HG02759 (cell line): ENCODE measurements at regions not wholly inside any gene's neighbourhood (a gene's known extent, or its start where the extent isn't known, plus 50 kb on each side); places are given as distances from the start of the nearest gene placed in this dataset.
"Not testable (repeated sequence)": the region's sequence is repeated elsewhere in the genome, so short reads cannot be mapped to it uniquely, and the experiment has no call there.

Source experiments
- ATAC-seq: cut with Tn5 transposase; IDR thresholded peaks from one replicate; pipeline ENCODE4 v1.9.1; 2021; ENCODE audit warnings: mild to moderate bottlenecking, moderate library complexity; ENCODE audit not compliant: unreplicated experiment

DNA sequence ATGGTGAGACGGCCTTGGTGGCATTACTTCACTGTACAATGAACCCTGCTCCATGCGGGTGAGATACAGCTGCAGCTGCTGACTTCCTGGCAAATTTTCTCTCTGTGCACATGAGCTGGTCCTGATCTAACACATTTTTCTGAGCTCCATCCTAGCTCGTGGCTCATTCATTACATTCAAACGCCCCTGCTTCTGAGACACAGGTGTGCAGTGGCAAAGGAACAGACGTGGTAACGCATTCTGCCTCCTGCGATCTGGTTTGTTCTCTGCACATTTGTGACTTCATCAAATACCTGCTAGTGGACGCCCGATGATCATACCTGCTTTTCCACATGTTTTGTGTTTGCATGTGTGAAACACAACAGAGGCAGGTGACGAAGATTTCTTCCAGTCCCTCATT is 189.6 kb upstream of the PDE10A start:
- no peak for ATAC-seq

DNA sequence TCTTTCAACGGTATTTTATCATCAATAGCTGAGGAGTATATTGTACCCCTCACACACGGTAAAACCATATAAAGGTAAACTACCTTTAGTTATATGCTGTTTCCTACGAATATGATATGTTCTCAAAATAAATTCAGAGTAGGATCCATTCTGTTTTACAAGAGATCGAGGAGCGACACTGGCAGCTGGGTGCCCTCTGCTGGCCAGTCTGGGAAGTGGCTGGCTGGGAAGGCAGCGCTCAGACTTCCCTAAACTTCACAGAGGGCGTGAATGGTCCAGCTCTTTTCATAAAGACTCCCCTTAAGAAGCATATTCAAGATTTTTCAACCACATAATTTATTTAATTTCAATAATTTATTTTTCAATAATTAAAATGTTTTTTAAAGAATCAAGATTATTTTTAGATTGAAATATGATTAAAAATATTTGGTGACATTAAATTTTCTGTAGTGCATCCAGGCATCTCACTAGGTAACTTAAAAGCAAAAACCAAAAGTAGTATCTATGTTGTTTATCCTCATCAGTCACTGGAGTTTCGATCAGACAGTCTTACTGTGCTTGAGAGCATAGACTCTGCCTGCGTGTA is 187.5 kb upstream of the PDE10A start:
- peak; percentile 91 for ATAC-seq

DNA sequence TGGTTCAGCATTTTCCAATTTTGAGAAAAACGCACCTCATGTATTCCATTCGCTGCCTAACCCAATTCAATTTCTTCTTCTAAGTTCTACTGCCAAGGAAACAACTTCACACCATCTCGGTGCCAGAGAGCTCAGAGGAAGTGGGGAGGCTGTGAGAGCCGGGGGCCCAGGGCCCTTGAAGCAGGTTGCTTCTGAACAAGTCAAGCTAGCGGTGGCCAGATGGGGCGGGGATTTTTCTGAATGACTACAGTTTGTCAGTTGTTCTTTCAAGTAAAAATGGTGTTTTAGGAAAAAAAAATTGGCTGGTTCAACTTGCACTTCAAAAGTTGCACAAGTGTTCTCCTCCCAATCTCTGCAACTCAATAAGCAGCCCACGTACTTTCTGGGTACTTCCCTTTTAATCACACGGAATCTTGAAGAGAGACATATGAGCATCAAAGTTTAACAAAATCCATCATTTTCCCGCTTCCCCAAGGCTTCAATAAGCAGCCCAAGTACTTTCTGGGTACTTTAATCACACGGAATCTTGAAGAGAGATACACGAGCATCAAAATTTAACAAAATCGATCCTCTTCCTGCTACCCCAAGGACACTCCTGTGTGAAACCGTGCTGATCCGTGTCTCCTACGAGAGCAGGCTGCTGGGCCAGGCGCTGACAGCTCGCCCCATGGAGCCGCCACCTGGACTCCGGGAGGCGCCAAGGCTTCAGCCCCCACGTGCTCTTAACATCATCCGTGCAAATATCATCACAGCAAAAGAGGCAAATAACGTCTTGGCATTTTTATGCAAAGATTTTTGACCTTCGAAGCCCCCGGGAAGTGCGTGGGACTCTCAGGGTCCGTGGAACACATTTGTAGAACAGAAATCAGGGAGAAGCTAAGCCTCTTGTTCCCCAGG is 186.7 kb upstream of the PDE10A start:
- peak; percentile 8 for ATAC-seq

DNA sequence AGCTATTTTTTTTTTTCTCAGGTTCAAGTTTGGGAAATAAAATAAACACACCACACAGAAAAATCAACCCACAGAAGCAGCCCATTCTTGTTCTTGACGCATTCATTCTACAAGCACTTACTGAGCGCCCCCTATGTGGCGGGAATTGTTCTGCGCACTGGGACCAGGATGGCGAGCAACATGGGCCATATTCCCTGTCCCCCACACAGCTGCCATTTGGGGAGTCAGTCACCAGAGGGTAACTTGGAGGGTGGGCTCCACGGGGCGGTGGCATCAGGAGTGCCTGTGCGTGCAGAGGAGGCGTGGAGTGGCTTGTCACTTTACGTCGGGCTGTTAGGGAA is 185.0 kb upstream of the PDE10A start:
- no peak for ATAC-seq

DNA sequence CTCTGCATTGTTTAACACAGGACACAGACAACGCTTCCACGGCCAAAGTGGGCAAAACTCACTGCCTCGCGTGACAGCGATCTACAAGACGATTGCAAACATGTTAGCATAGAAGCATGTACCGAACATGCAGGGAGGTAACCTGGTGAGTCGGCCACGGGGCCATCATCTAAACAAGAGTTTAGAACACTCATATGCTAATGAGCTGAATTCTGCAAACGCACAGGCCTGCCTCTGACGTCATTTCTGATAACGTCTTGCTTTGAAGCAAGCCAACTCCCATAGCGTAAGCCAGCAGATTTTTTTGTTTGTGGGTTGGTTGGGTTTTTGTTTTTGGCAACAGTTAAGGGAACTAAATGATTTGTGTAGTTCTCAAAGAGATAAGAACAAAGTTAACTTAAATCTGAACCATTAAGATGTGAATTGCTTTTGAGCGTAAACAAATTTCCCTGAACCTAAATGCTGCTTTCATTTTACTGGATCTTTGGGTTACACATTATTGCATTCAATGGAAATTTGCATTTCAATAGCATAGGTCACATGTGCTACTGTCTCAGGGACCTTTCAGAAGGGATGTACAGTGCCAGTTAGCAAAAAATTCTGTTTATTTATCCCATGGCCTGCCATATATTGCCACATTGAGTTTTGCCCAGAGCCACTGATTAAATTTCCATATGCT is 184.5 kb upstream of the PDE10A start:
- ATAC-seq = no peak

DNA sequence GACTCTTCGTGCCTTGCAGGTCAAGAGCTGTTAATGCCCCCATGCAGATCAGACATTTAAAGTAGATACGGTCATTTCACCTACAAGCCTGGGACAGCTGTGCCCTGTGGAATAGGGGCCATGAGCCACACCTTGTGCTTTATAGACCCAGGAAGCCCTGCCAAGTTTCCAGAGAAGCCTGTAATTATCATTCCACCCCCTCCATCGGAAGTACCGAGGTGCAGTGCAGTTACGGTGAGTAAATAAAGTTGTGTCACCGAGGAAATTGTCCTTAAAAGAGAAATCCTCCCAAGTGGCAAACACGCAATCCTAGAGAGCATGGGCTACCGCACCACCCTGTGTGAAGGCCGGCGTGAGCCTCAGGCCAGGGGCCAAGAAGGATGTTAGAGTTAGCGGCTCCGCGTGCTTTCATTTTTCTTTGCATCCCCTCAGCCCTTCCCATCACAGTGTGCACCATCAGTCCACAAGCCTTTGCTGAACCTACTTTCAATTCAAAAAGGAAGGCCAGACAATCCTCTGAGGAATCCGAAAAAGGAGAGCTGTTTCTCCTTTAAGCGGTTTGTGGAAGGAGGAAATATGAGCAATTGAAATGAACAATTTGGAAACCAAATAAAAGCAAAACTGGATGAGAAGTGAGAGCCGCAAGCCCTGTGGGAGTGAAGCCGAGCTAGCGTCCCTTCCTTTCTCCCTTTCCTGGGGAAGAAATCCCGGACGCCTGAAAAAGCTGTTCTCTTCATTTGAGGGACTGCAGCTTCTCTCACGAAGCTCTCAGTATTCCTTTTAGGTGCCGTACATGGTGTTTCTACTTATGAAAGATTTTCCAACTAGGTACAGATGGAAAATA is 183.3 kb upstream of the PDE10A start:
- no peak for ATAC-seq

DNA sequence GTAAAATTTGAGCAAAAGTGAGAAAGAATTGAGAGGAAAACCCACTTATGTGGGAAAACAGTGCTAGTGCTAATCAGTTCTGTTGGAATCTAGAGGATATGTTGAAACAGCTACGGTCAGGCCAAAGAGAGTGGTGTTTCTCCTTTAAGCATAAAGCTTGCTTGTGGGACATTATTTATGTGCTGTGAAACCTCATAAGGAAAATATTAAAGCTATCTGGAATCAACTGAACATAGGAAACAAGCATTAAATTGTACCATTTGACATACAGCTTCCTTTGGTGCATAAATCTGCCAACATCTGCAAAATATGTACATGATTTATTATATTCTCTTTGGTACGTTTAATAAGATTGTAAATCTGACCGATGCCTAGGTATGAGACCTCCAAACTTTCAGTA is 182.5 kb upstream of the PDE10A start:
- no peak for ATAC-seq

DNA sequence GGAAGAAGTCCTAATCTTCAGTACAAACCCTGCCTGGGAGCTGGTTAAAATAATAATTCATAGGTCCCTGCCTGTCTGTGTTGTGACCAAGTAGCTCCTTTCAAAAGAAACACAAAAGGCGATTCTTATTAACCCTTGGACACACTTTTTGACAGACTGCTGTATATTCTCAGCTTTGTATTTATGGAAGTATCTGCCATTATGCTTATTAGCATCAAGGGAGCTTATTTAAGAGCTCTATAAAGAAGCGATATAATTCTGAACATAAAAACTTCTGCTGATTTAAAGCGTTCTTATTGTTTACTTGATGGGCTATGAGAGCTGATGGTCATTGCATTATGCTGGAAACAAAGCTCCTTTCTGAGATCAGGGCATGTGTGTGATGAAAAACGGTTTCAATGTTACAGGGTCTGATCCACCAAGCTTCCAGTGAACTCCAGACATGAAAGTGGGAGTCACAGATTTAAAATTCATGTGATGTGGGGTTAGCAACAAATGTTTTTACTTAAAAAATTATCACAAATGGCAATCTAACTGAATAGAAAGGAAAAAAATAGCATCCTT is 181.8 kb upstream of the PDE10A start:
- ATAC-seq = no peak

DNA sequence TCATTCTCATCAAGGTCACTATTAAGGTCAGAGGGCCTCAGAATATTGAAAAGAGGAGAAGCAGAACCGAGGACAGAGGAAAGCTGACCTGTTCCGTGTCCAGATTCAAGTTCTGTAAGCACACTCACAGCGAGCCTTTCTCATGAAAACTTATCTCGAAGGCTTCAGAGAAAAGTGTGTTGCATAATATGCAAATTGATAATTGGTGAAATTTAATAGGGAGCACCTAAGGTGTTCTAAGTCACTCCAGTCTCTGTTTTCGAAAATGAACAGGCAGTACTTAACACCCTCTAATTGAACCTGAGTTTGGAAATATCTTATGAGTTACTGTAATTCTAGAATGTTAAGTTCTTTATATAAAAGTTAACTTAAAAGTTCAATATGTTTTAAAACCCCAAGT is 181.2 kb upstream of the PDE10A start:
- ATAC-seq = no peak

DNA sequence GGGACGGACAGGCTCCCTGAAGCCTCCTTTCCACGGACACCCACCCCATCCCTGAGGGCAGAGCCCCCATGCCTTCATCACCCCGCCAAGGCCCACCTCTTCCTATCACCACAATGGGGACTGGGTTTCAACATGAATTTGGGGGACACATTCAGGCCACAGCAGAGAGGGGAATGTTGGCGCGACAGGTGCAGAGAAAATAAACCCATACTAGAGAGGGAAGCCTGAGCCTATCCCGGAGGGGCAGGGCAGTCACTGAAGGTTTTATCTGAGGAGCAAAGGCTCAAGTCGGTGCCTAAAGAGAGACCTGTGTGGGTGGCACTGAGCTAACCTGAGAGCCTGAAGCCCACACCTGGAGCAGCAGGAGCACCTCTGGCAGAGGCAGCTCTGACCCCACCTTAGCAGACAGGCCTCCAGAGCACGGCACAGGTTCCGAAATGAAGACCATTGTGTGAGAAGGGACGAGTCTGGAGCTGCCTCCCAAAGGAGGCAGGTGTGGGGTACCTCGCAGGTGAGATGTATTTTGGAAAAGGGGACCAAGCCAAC is 180.6 kb upstream of the PDE10A start:
- ATAC-seq = no peak

DNA sequence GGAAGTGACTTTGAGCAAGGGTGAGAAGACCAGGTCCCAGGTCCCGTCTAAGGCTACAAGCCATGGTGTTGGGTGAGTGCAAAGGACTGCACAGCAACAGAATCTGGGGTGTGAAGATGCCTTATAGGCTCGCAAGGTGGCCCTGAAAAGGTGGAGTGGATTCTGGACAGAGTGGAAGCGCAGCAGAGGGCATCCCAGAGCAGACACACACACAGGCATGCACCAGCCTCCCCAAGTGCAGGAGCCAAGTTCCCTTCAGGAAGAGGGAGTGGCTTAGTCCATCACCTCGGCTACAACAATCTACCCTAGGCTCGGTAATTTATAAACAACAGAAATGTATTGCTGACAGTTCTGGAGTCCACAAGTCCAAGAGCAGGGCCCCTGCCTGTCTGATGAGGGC is 180.1 kb upstream of the PDE10A start:
- ATAC-seq = no peak

DNA sequence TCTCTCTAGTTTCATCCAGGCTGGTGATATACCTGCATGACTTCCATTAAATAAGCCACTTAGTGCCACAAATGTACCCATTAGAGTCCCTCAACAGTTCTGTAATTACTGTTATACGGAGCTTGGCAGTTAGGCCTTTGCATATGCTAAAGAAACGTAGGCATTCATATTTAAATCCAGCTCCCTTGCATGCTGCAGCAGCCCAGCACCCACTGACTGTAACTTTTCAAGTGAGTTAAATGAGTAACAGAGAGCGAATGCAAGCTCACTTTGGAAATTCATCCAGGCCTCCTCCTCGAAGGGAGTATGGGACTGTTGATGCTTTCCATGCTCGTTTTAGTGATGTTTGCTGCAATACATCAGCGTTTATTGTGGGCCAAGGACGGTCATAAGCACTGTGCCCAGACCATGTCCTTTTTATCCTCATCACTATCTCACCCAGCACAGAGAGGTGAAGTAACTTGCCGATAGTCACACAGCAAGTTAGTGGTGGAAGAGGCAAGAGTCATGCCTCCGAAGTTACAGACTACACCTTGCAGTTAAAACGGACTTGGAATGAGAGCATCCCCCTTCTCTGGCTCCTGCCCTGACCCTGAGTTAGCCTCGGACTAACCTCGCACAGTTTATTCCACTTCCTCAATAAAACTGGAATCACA is 179.4 kb upstream of the PDE10A start:
- no peak for ATAC-seq

DNA sequence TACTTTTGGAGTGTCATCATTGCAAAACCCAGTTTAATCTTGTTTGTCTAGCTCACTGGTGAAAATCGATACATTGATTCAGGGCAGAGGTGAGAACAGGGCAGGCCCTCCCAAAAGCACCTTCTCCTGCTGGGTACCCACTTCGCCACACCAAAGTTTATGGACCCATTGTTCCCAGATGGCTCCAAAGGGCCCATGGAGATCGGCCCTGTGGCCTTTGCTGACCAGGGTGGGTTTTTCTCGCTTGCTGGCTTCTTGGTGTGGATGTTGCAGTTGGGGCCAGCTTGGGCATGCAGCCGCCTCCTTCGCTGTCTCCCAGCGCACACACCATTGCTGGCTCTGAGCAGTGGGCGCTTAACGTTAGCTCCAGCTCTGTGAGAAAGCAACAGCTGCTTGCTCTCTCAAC is 178.1 kb upstream of the PDE10A start:
- ATAC-seq = no peak

DNA sequence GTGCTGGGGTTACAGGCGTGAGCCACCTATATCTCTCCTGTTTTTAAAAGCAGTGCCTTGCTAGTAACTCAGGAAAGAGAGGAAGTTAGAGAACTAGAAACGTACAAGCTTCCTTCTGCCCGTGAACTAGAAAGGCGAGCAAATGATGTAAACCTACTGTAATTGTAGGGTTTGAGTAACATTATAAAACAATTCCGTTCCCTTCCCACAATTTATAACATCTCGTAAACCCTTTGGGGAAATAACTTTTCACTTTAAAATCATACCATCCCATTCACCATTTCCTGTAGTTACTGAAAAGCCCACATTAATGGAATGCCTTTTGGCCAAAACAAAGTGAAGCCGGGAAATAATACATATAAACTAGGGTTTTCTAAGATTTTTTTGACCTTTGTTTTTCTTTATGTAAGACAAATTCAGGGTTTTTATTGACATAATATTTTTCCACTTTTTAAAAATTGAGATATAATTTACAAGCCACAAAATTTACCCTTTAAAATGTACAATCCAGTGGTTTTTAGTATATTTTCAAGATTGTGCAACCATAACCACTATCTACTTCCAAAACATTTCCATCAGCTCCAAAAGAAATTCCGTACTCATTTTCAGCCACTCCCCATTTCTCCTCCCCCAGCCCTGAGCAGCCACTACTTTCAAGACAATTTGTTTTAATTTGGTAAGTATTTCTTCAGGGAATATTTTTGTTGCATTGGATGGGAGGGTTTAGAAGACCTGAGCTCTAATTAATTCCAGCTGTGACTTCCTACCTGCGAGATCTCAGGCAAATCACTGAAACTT is 175.1 kb upstream of the PDE10A start:
- ATAC-seq = no peak

DNA sequence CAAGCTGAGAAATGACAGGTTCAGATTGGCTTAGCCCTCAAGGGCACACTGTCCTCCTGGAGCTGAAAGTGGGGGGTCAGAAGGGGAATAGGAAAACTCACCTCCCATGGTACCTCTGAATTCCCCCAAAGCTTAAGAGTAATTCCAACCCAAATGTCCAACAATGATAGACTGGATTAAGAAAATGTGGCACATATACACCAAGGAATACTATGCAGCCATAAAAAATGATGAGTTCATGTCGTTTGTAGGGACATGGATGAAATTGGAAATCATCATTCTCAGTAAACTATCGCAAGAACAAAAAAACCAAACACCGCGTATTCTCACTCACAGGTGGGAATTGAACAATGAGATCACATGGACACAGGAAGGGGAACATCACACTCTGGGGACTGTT is 173.6 kb upstream of the PDE10A start:
- not testable (repeated sequence) for ATAC-seq

DNA sequence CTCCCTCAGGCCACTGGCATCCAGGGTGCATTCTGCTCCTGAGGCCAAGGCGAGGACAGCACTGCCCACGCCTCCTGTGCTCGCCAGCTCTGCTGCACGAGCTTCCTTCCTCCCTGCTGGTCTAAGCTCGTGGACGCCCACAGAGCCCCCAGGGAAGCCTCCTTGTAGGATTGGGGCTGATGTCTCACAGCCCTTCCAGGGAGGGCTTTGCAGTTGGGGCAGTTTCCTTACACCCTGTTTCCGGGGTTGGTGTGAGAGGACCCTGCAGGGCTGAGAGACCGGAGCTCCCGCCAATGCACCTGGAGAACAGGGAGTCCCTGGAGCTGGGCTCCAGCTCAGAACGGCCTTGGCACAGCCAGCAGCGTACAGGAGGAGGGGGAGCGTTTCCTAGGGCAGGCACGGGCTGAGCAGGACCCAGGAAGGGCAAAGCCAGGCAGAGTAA is 172.4 kb upstream of the PDE10A start:
- ATAC-seq = no peak

DNA sequence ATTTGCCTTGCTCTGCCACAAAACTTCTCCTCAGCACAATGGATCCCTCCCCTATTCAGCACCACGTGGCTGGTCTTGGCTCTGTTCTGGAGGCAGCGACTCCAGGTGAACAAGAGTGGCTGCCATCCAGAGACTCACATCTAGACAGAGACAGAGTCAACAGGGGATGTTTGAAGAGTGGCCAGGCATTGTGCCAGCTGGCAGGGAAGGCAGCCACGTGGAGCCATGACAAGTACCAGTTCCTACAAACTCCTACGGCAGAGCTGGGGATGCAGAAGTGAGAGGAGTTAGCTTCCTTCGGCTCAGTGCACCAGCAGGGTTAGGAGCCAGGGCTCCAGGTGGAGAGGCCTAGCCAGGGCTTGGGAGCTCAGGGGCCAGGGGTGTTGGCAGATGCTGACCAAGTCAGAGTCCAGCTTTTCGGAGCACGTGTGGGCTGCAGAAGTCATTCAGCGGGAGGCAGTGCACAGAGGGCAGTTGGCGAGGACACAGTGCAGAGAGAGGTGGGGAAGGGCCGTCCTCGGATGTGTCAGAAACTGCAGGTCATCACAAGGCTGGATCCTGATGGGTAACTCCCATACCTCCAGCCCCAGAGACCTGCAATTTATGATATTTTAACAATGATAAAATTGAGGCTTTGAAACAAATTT is 171.7 kb upstream of the PDE10A start:
- ATAC-seq = no peak

DNA sequence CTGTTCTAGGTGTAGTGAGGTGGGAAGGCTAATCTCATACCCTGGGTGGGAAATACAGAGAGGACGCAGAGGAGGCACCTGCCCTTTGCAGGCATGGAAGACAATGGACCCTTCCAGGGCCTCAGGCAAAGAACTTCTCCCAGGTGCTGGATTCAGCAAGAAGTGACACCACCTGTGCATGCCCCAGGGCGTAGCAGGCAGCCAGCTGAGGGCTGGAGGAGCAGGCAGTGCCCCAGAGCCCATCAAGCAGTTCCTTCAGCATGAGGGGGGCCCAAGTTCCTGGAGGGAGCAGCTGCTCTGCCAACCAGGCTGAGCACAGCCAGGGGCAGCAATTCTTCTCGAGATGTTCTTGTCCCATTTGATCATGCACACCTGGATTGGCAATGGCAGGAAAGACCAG is 170.3 kb upstream of the PDE10A start:
- ATAC-seq = no peak
